ENCODE measurements at regions not wholly inside any gene's neighbourhood (a gene's known extent, or its start where the extent isn't known, plus 50 kb on each side); places are given as distances from the start of the nearest gene placed in this dataset.

GRCh38 chr3:1696669-1697275 lies 401.9 kb upstream of the CNTN4 start:
- no peak for DNase-seq

- DNase-seq, result no peak
These were observed 399.2 kb upstream of the CNTN4 start for GRCh38 chr3:1699361-1699920.

GRCh38 chr3:1700650-1701049 lies 398.0 kb upstream of the CNTN4 start:
- no peak for DNase-seq

- no peak for DNase-seq
These were observed 395.5 kb upstream of the CNTN4 start for GRCh38 chr3:1703169-1703568.

GRCh38 chr3:1710663-1711062 lies 388.0 kb upstream of the CNTN4 start:
- DNase-seq, result no peak

GRCh38 chr3:1717524-1717923 lies 381.1 kb upstream of the CNTN4 start:
- no peak for DNase-seq

- DNase-seq, result no peak
These were observed 374.9 kb upstream of the CNTN4 start for GRCh38 chr3:1723726-1724125.

- DNase-seq, result no peak
These were observed 371.9 kb upstream of the CNTN4 start for GRCh38 chr3:1726741-1727140.

- no peak for DNase-seq
These were observed 371.4 kb upstream of the CNTN4 start for GRCh38 chr3:1727242-1727641.

- no peak for DNase-seq
These were observed 370.2 kb upstream of the CNTN4 start for GRCh38 chr3:1728510-1728909.

- no peak for DNase-seq
These were observed 364.1 kb upstream of the CNTN4 start for GRCh38 chr3:1734494-1735122.

- no peak for DNase-seq
These were observed 346.5 kb upstream of the CNTN4 start for GRCh38 chr3:1752205-1752604.

- DNase-seq, result no peak
These were observed 332.3 kb upstream of the CNTN4 start for GRCh38 chr3:1766384-1766783.

- DNase-seq, result no peak
These were observed 325.0 kb upstream of the CNTN4 start for GRCh38 chr3:1773679-1774078.

GRCh38 chr3:1774597-1774996 lies 324.1 kb upstream of the CNTN4 start:
- no peak for DNase-seq

- no peak for DNase-seq
These were observed 323.3 kb upstream of the CNTN4 start for GRCh38 chr3:1775321-1775720.

GRCh38 chr3:1783995-1784394 lies 314.7 kb upstream of the CNTN4 start:
- no peak for DNase-seq

- no peak for DNase-seq
These were observed 311.6 kb upstream of the CNTN4 start for GRCh38 chr3:1787094-1787493.

- no peak for DNase-seq
These were observed 306.2 kb upstream of the CNTN4 start for GRCh38 chr3:1792466-1792865.

- no peak for DNase-seq
These were observed 299.8 kb upstream of the CNTN4 start for GRCh38 chr3:1798711-1799405.

- DNase-seq, result no peak
These were observed 293.3 kb upstream of the CNTN4 start for GRCh38 chr3:1805331-1805730.

- DNase-seq, result no peak
These were observed 290.1 kb upstream of the CNTN4 start for GRCh38 chr3:1808590-1808989.

GRCh38 chr3:1823867-1824266 lies 274.8 kb upstream of the CNTN4 start:
- DNase-seq, result no peak

- no peak for DNase-seq
These were observed 274.3 kb upstream of the CNTN4 start for GRCh38 chr3:1824359-1824758.
